WERI-Rb-1 (cell line): ENCODE measurements at regions not wholly inside any gene's neighbourhood (a gene's known extent, or its start where the extent isn't known, plus 50 kb on each side); places are given as distances from the start of the nearest gene placed in this dataset.

ENCODE experiments used
- DNase-seq: peaks from one replicate; pipeline ENCODE4 v3.0.0-alpha.2; 2020
- H3K27ac ChIP-seq: fragments of 250-450 bp; sonication (Bioruptor Pico); 2 replicates; pipeline ENCODE4 v1.5.1; 2020; ENCODE audit warnings: mild to moderate bottlenecking, moderate library complexity
- H3K27me3 ChIP-seq: fragments of 250-450 bp; sonication (Bioruptor Pico); 2 replicates; pipeline ENCODE4 v1.5.1; 2021; ENCODE audit warnings: mild to moderate bottlenecking, low read depth, moderate library complexity; ENCODE audit not compliant: insufficient read depth, severe bottlenecking
- H3K36me3 ChIP-seq: fragments of 250-450 bp; sonication (Bioruptor Pico); 2 replicates; pipeline ENCODE4 v1.5.1; 2020; ENCODE audit warnings: mild to moderate bottlenecking, moderate library complexity
- H3K4me3 ChIP-seq: 2 replicates; pipeline ENCODE4 v1.5.1; 2011; ENCODE audit warnings: low read depth, mild to moderate bottlenecking, control low read depth, low read length
- H3K9me3 ChIP-seq: fragments of 250-450 bp; sonication (Bioruptor Pico); 2 replicates; pipeline ENCODE4 v1.5.1; 2021; ENCODE audit warnings: mild to moderate bottlenecking, moderate library complexity; ENCODE audit not compliant: severe bottlenecking
- CTCF ChIP-seq: IDR thresholded peaks from 2 replicates; pipeline ENCODE4 v1.5.1; 2011; ENCODE audit warnings: low read depth, mild to moderate bottlenecking, control low read depth, inconsistent platforms, low read length

- Histone ChIP-seq H3K36me3 (no peaks in the 10 kb centered on the region), H3K4me3 (no peak overlapping the region), H3K27ac (no peak overlapping the region), H3K9me3 (no peaks in the 10 kb centered on the region), H3K27me3 (no peaks in the 10 kb centered on the region)
- no peak for DNase-seq
- TF ChIP-seq CTCF, result no peak
These were observed 56.2 kb upstream of the MAMDC2 start for GRCh38 chr9:69987457-69987856.

GRCh38 chr9:69993110-69993509 lies 50.5 kb upstream of the MAMDC2 start:
- H3K27ac ChIP-seq, result no peak overlapping the region
- H3K4me3 ChIP-seq, result no peak overlapping the region
- H3K36me3 ChIP-seq, result no peaks in the 10 kb centered on the region
- DNase-seq, result no peak
- H3K9me3 ChIP-seq, result no peaks in the 10 kb centered on the region
- no peak for TF ChIP-seq CTCF
- no peaks in the 10 kb centered on the region for H3K27me3 ChIP-seq
